HUES64 (cell line): ENCODE measurements at regions not wholly inside any gene's neighbourhood (a gene's known extent, or its start where the extent isn't known, plus 50 kb on each side); places are given as distances from the start of the nearest gene placed in this dataset.
A peak's percentile ranks its signal among the peaks of the same experiment; 100 is the strongest.

Experiments used
- H3K27ac ChIP-seq: 2 replicates; pipeline ENCODE4 v1.7.0; 2013; ENCODE audit warnings: low read depth, low read length, inconsistent platforms
- H3K27me3 ChIP-seq: 2 replicates; pipeline ENCODE4 v1.6.1; 2013; ENCODE audit warnings: mild to moderate bottlenecking, low read length; ENCODE audit not compliant: insufficient read depth
- H3K36me3 ChIP-seq: 2 replicates; pipeline ENCODE4 v1.6.1; 2013; ENCODE audit warnings: mild to moderate bottlenecking, low read length; ENCODE audit not compliant: insufficient read depth
- H3K4me1 ChIP-seq: 2 replicates; pipeline ENCODE4 v1.6.1; 2013; ENCODE audit warnings: mild to moderate bottlenecking, low read length, moderate library complexity; ENCODE audit not compliant: insufficient read depth
- H3K4me3 ChIP-seq: 2 replicates; pipeline ENCODE4 v1.5.1; 2013; ENCODE audit warnings: mild to moderate bottlenecking, low read length, moderate library complexity
- H3K9ac ChIP-seq: 2 replicates; pipeline ENCODE4 v1.6.1; 2013; ENCODE audit warnings: mild to moderate bottlenecking, low read depth, low read length
- H3K9me3 ChIP-seq: 2 replicates; pipeline ENCODE4 v1.6.1; 2013; ENCODE audit warnings: low read depth, low read length; ENCODE audit not compliant: insufficient read depth
- WGBS: fragments of 150-250, 120-280 bp; methylation state at CpG from one replicate; pipeline ENCODE4 v1.1.7; 2013; ENCODE audit warnings: missing lambda C conversion rate; 5-methylcytosine and 5-hydroxymethylcytosine counted together

- H3K4me3 ChIP-seq = no peak overlapping the region
These were observed 122.2 kb upstream of the ARHGAP28 start for GRCh38 chr18:6607343-6607742.

GRCh38 chr18:6609666-6610264 lies 119.8 kb upstream of the ARHGAP28 start:
- peaks cover 27% of the 10 kb centered on the region for H3K4me1 ChIP-seq
- 92% methylated on average over 7 of the region's 7 CpGs for WGBS
- H3K9me3 ChIP-seq = peaks cover 13% of the 10 kb centered on the region

More at GRCh38 chr18:6607343-6607742, 122.2 kb upstream of the ARHGAP28 start:
- no peaks in the 10 kb centered on the region for H3K36me3 ChIP-seq
- H3K9me3 ChIP-seq = peaks cover 6% of the 10 kb centered on the region
- no peaks in the 10 kb centered on the region for H3K27me3 ChIP-seq
- H3K4me1 ChIP-seq = peaks cover 17% of the 10 kb centered on the region
- H3K27ac ChIP-seq = peak overlapping the region; percentile 48; the same call in 1 of the 2 replicates
- H3K9ac ChIP-seq = no peak overlapping the region
- 89% methylated on average over 6 of the region's 6 CpGs for WGBS

DNA sequence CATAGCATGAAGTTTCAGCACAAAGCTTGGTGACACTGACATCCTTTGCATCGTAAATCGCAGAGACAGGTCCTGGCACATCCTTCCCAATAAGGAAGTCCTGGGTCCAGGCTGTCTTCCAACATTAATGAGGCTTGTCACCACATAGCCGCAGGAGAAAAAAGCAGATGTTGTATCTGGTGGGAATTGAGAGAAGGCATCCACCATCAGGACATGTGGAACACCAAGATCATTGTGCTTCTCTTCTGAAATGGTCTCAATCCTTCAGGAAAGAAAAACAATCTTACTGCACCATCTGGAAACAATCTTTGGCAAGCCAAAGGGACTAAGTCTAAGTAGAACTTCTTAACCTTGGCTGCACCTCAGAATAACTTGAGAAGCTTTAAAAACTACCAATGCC lies 119.0 kb upstream of the ARHGAP28 start:
- Histone ChIP-seq H3K4me3 (no peak overlapping the region), H3K27me3 (no peaks in the 10 kb centered on the region), H3K9me3 (peaks cover 13% of the 10 kb centered on the region), H3K27ac (no peak overlapping the region), H3K9ac (no peak overlapping the region), H3K4me1 (peaks cover 27% of the 10 kb centered on the region), H3K36me3 (no peaks in the 10 kb centered on the region)
- 91% methylated on average over 3 of the region's 3 CpGs for WGBS

More at GRCh38 chr18:6609666-6610264, 119.8 kb upstream of the ARHGAP28 start:
- H3K27me3 ChIP-seq = no peaks in the 10 kb centered on the region
- no peak overlapping the region for H3K9ac ChIP-seq
- no peak overlapping the region for H3K4me3 ChIP-seq
- no peaks in the 10 kb centered on the region for H3K36me3 ChIP-seq
- no peak overlapping the region for H3K27ac ChIP-seq

GRCh38 chr18:6613581-6613980 lies 115.9 kb upstream of the ARHGAP28 start:
- Histone ChIP-seq H3K27ac (no peak overlapping the region), H3K36me3 (no peaks in the 10 kb centered on the region), H3K9me3 (peaks cover 13% of the 10 kb centered on the region), H3K4me3 (no peak overlapping the region), H3K27me3 (no peaks in the 10 kb centered on the region), H3K4me1 (0 out of 2 replicates have a peak, but pooled peaks cover 9% of the 10 kb centered on the region), H3K9ac (no peak overlapping the region)
- WGBS = no CpG with 5 or more reads among the region's 1 CpG

GRCh38 chr18:6614952-6615351 lies 114.6 kb upstream of the ARHGAP28 start:
- H3K9ac ChIP-seq = no peak overlapping the region
- H3K36me3 ChIP-seq = no peaks in the 10 kb centered on the region
- H3K9me3 ChIP-seq = peaks cover 13% of the 10 kb centered on the region
- no peak overlapping the region for H3K4me3 ChIP-seq
- H3K4me1 ChIP-seq = 0 out of 2 replicates have a peak, but pooled peaks cover 9% of the 10 kb centered on the region
- no peaks in the 10 kb centered on the region for H3K27me3 ChIP-seq
- WGBS = 92% methylated on average over 4 of the region's 4 CpGs
- no peak overlapping the region for H3K27ac ChIP-seq

- Histone ChIP-seq H3K36me3 (no peaks in the 10 kb centered on the region), H3K4me1 (0 out of 2 replicates have a peak, but pooled peaks cover 9% of the 10 kb centered on the region), H3K27me3 (no peaks in the 10 kb centered on the region), H3K27ac (no peak overlapping the region), H3K9me3 (peaks cover 10% of the 10 kb centered on the region), H3K4me3 (no peak overlapping the region), H3K9ac (no peak overlapping the region)
- 92% methylated on average over 4 of the region's 4 CpGs for WGBS
These were observed 112.5 kb upstream of the ARHGAP28 start for GRCh38 chr18:6616981-6617380.

DNA sequence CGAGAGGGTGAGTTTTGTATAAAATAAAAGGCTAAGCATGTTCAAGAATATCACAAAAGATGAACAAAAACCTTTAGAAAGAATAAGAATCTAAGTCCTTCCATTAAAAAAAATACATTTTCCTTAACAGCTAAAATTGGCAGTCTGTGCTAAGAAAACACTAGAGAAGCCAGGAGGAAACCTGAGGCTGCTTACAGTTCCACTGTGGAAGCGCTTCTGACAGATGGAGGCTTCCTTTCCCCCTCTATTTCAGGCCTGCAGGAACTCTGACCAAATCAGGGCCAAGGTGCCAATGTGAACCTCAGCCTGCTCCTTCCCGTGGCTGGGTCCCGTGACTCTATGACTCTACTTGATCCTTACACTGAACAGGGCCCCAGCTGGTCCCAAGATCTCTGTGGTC lies 108.1 kb upstream of the ARHGAP28 start:
- 92% methylated on average over 3 of the region's 4 CpGs for WGBS
- Histone ChIP-seq H3K9me3 (no peaks in the 10 kb centered on the region), H3K27ac (no peak overlapping the region), H3K4me3 (no peak overlapping the region), H3K27me3 (no peaks in the 10 kb centered on the region), H3K9ac (no peak overlapping the region), H3K4me1 (peaks cover 8% of the 10 kb centered on the region; the same call in 1 of the 2 replicates), H3K36me3 (no peaks in the 10 kb centered on the region)

GRCh38 chr18:6623278-6623677 lies 106.2 kb upstream of the ARHGAP28 start:
- WGBS = 97% methylated on average over 2 of the region's 2 CpGs
- no peak overlapping the region for H3K9ac ChIP-seq
- H3K4me3 ChIP-seq = no peak overlapping the region
- no peaks in the 10 kb centered on the region for H3K9me3 ChIP-seq
- no peaks in the 10 kb centered on the region for H3K27me3 ChIP-seq
- H3K27ac ChIP-seq = no peak overlapping the region
- H3K4me1 ChIP-seq = peaks cover 8% of the 10 kb centered on the region; the same call in 1 of the 2 replicates
- no peaks in the 10 kb centered on the region for H3K36me3 ChIP-seq

DNA sequence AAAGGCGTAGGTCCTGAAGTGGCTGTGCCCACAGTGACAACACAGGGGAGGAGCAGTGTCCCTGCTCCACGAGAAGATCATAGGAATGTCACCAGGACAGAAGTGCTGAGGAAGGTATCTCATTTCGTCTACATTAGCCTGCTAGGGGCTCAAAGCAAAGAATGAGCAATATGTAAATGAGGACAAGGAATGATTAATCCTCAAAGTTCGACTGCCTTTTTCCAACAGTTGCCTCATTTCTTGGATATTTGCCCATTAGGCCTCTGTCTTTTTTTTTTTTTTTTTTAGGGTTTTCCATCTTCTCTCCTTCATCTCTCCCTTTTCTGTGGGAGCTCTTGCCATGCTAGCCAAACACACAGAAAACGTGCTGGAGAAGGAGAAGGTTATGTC lies 105.2 kb upstream of the ARHGAP28 start:
- WGBS = 73% methylated on average over 5 of the region's 5 CpGs
- Histone ChIP-seq H3K9ac (no peak overlapping the region), H3K4me3 (no peak overlapping the region), H3K4me1 (peaks cover 8% of the 10 kb centered on the region; the same call in 1 of the 2 replicates), H3K27me3 (no peaks in the 10 kb centered on the region), H3K9me3 (no peaks in the 10 kb centered on the region), H3K27ac (no peak overlapping the region), H3K36me3 (no peaks in the 10 kb centered on the region)

GRCh38 chr18:6624661-6625311 lies 104.7 kb upstream of the ARHGAP28 start:
- H3K4me1 ChIP-seq = peaks cover 8% of the 10 kb centered on the region; the same call in 1 of the 2 replicates
- no peaks in the 10 kb centered on the region for H3K36me3 ChIP-seq
- H3K27ac ChIP-seq = no peak overlapping the region
- H3K27me3 ChIP-seq = no peaks in the 10 kb centered on the region
- H3K9ac ChIP-seq = no peak overlapping the region
- H3K9me3 ChIP-seq = no peaks in the 10 kb centered on the region
- no peak overlapping the region for H3K4me3 ChIP-seq
- 90% methylated on average over 5 of the region's 5 CpGs for WGBS

DNA sequence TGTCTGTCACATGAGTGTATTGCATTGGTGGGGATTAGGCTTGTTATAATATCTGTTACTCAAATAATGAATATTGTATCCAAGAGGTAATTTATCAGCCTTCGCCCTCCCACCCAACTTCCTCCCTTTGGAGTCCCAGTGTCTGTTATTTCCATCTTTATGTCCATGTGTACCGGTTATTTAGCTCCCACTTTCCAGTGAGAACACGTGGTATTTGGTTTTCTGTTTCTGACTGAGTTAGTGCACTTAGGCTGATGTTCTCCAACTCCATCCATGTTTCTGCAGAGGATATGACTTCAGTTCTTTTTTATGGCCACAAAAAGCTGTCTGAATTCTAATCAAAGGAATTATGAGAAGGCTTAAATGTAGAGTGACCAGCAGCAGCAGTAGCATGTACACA lies 104.0 kb upstream of the ARHGAP28 start:
- Histone ChIP-seq H3K4me3 (no peak overlapping the region), H3K27ac (no peak overlapping the region), H3K4me1 (peaks cover 8% of the 10 kb centered on the region; the same call in 1 of the 2 replicates), H3K27me3 (no peaks in the 10 kb centered on the region), H3K9me3 (no peaks in the 10 kb centered on the region), H3K9ac (no peak overlapping the region), H3K36me3 (no peaks in the 10 kb centered on the region)
- WGBS = 97% methylated on average over 2 of the region's 3 CpGs
